ENCODE measurements at regions not wholly inside any gene's neighbourhood (a gene's known extent, or its start where the extent isn't known, plus 50 kb on each side); places are given as distances from the start of the nearest gene placed in this dataset.

DNA sequence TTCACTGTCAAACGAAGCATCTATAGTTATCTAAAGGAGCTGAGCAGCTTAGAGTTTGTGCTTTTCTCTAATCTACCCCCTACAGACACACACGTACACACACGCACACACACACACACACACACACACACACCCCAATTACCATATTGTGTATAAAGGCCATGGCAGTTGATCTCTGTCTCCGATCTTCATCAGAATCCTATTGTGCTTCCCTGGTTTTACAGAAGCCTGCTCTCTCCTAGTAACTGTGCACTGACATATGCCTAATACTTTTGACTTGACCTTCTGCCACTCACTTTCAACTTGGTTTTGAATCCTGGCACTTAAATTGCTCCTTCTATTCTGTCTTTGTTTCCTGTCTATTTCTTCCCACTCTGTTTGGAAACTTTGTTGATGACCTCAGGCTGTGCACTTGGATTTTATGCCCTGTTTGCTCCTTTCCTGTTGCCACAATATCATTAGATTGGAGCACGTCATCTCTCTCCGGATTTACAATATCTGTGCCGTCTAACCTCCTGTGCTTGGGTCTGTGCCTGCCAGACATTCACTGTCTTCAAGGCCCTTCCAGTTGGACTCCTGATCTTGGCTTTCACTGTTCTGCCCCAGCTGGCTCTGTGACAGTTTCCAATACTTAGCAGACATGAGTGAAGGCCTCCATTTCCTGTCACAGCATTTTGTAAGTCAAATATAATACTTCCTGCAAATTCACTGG lies 928.1 kb downstream of the FAT4 start:
- peak in 2 of 14 donors; percentile 1 for DNase-seq

DNA sequence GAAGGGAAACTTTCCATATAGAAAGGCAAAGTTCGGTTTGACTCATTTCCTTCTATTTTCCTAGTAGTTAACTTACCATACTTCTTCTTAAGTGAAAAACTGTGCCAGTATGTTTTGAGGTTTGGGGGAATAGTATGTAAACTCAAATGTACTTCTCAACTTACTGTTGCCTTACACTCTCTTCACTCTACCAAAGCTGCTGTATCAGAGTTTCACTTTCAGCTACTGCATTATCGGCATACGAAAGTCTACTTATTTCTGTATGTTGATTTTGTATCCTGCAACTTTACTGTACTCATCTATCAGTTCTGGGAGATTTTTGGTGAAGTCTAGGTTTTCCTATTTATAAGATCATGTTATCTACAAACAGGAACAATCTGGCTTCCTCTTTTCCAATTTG lies 932.7 kb downstream of the FAT4 start:
- no peak for DNase-seq

DNA sequence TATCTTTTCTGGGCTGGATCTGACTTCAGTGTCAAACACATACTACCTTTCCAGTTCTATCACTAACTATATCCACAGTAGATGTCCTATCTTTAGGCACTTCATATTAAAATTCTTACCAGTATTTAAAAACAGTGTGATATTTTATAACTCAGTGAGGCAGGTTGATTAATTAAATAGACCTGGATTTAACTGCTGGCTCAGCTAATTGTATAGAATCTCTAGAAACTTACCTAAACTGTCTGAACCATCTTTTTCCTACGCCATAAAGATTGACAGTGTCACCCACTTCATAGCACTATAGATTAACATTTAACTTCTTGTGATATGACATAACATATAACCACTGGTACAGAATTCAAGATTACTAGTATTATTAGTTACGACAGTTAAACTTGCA lies 935.3 kb downstream of the FAT4 start:
- DNase-seq, result no peak

DNA sequence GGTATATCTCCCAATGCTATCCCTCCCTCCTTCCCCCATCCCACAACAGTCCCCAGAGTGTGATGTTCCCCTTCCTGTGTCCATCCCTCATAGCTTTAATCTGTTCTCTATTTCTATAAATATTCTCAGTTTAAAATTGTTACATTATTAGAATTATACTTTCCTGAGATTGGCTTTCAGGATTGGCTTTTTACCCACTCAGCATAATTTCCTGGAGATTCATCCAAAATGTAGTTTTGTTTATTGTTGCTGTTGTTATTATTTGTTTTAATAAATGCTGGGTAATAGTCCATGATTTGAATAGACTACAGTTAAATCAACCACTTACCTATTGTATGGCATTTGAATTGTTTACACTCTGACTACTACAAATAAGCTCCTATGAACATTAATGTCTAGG lies 936.4 kb downstream of the FAT4 start:
- DNase-seq, result no peak

DNA sequence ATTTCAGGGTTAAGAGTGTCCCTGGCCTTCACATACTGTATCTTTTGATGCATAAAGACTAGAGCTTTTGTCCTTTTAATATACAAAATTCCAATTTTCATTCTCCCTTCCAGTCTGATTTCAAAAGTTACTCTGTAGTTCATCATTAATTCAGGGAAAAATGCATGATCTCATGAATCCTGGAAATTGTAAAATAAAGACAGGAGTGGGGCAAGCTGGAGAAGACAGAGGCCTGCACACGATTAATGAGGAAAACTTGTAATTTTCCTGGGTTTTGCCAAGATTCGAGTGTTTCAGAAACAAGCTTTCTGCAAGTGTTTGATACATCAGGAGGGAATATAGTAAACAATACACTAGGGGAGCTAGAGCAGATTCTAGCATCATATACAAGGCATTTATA lies 947.9 kb downstream of the FAT4 start:
- no peak for DNase-seq

DNA sequence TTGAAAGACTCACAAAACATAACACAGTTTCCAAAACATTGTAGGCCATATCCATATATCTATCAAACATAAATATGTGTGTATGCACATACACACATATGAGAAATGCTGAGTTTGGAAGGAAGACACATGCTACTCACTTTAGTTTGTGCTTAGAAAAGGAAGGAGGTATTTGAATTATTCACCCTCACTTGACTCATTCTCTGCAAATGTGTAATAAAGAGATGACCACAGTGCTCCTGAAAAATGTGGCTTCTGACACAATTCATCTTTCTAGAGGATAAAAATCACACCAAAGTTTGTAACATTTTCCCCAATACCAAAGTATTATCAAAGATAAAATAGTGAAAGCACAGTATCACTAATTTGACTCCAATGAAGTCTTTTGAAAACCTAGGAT lies 950.1 kb downstream of the FAT4 start:
- no peak for DNase-seq

DNA sequence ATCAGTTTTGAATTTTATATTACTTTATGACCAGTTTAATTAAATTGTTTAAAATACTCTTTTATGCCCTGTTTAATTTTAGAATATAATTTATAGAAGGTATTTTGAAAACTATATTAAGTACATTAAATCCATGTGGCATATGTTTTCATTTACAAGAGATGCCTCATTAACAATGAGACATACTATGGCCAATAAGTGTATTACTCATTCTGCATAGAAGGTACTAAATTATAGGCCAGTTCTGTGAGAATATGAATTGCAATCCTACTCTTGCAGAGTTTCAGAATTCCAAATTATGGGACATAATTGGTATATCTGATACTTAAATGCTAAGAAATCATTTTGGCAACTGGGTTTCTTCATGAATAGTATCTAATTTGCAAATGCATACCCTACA lies 951.1 kb downstream of the FAT4 start:
- no peak for DNase-seq

DNA sequence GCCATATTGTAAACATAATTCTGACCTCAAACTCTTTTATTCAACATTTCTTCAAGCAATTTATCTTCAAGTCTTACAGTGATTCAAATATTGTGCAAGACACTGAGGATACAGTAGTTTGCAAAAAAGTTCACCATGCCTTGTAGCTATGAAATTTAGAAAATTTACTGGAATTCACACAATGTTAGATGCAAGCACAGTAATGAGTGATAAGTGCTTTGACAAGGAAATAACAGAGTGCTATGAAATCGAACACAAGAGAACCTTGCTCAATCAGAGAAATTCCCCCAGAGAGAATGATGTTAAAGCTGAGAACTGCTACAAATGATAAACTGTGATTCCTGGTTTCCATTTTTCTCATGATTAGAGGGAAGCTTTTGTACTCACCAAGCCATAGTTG lies 952.9 kb downstream of the FAT4 start:
- DNase-seq, result no peak

DNA sequence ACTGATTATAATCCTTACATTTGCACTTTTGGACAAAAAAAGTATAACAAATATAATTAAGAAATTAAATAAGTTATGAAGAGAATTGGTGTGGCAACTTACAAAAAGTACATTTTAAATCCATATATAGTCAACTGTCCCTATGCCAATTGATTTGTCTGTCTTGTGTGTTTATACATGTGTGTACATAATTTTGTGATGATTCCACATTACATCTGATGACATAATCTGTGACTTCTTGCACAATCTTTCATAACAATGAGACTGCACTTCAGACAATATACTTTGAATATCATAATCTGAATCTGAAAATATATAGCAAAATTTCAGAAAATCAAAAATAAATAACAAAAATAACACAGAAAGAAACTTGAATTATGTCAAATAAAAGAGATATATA lies 953.4 kb downstream of the FAT4 start:
- no peak for DNase-seq

DNA sequence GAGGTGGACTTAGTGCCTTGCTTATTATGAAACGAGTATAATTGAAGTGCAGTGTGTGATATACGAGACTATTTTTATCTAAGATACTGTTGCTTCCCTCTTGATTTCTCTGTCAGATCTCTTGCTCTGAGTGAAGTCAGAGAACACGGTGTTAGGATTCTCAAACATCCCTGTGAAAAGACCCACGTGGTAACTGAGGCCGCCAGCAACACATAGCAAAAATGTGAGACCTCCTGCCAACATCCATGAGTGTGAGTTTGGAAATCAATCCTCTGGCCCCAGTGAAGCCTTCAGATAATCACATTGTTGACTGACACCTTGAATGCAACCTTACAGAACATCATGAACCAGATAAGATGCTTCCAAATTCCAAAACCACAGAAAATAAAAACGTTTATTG lies 954.4 kb downstream of the FAT4 start:
- DNase-seq, result peak in 1 of 14 donors; percentile 0

DNA sequence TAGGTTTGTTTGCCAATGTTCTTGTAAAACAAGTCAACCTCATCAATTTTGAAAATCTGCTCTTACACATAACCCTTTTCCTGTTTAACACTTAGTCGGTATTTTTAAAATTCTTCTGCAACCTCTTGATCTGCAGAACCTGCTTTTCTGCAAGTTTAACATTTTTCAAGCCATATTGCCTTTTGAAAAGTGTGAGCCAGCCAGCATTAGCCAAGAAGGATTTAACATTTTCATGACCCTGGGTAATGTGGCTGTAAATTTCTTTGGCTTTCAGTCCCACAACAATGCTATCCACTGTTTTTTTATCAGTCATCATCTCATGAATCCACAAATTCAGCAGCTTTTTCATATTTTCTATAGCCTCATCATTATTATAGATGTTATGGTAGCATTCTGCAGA lies 956.5 kb downstream of the FAT4 start:
- no peak for DNase-seq

DNA sequence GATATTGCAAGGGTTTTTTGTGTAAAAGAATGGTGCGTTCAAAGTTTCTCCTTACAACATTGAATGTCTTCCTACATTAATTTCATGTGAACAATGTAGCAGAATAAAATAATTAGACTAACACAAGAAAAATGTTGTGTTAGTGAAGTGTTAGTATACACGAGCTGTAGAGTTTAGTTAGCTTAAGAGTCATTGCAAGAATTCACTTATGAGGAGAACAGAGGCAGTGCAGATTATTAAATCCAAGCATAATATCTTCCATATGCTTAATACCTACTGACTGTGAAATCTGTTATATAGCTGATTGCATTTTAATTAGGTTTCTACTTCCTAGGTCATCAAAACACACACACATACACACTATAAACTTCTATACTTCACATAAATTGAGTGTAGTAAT lies 959.0 kb downstream of the FAT4 start:
- DNase-seq, result no peak

DNA sequence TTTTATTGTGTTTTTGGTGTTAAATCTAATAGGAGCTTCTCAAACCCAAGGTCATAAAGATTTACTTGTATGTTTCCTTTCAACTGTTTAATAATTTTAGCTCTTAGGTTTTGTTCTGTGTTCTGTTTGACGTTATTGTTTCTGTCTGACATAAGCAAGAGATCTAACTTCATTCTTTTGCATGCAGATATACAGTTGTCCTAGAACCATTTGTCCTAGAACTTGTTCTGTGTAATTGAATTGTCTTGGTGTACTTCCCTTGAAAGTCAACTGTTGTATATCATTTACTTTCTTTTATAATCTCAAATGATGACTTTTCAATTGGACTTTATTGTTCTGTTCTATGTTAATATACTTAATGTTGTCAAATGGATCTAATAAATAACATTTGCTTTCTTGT lies 977.1 kb downstream of the FAT4 start:
- no peak for DNase-seq

DNA sequence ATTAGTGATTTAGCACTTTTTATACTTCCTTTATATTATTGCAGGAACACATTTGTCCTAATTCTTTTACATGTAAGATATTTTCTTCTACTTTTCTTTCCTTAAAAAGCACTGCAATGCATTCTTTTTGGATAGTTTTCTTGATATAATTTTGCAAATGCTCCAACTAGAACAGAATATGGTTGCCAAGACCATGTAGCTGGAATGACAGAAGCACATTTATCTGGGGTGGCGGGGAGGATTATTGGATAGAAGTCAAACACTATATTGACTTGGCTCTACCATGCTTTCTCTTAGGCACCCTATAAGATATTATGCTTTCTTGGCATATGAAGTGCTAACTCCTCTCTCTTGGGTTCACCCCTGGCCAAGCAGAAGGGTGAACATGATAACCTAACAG lies 983.5 kb downstream of the FAT4 start:
- no peak for DNase-seq

DNA sequence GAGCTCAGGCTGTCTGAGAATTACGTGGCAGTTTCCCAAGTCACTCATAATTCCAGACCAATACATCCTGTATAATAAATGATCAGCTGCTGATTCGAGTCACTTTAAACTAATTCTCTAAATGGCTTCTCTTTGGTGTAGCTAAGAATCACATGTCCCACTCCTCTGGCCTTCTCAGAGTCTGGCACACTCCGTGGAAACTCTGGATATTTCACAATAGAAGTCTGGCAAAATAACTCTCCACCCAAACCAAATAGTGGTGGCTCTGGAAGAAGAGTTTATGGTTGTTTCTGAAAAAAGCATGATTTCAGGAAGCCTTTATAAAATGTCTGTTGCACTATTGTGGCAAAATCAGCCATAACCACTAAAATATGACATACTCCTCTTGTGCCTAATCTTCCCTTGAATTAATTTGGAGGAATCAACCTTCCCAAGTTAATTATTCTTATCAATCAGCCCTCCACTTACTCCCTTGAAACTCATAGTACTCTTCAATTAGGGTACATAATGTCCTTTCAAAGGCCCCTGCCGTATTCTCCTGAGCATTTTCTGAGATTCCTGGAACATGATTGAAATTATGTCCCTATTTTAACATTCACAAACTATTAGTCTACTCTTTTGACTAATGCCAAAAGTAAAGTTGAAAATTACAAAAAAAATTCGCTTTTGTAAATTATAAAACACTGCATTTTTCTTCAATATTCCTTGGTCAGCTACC lies 991.6 kb downstream of the FAT4 start:
- no peak for DNase-seq

DNA sequence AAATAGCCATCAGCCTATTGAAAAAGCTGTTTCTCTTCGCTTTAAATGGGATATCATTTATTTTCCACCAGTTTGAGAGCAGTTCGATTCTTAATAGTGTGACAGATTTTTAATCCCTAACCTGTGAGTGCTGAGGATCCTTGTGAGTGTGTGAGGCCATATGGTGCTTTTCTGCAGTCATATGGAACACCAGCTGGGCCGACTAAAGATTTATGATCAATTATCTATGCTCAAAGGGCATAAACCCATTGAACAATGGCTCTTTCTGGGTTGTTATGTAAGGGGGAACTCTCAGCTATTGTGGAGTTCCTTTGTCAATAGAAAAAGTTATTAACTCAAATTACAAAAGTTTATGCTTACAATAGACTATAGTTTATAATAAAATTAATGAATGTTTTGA lies 1003.6 kb downstream of the FAT4 start:
- no peak for DNase-seq

DNA sequence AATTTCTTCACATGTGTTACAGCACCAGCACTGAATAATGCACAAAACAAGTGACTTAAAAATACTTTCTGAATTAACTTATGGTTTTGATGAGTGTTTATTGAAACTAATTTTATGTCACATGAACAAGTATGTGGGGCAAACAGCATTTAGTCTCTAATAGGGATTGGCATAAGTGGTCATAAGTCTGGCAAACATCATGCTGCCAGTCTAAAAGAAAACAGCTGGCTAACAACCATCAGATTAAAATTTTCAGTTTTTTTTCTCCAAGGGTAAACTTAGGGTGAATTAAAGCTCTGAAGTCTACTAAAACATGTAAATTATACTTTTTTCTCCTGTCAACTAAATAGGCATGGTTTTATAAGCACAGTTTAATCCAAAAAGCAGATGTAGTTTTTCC lies 1014.2 kb downstream of the FAT4 start:
- DNase-seq, result no peak

DNA sequence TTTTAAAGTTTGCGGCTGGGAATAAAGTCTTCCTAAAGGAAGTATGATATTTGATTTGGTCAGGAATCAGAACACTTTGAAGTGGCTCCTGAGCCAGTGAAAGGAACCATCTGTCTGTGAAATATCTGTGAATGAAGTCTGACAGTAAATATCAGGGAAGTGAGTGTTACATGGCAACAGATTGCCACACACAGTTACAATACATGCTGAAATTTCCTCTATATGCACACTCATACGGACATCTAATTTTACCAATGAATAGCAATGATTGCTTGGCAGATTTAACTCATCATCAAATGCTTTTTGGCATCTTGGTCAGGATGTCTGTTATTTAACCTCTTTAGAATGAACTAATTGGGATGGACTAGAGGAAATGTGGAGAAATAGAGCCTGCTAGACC lies 1023.8 kb downstream of the FAT4 start:
- no peak for DNase-seq

DNA sequence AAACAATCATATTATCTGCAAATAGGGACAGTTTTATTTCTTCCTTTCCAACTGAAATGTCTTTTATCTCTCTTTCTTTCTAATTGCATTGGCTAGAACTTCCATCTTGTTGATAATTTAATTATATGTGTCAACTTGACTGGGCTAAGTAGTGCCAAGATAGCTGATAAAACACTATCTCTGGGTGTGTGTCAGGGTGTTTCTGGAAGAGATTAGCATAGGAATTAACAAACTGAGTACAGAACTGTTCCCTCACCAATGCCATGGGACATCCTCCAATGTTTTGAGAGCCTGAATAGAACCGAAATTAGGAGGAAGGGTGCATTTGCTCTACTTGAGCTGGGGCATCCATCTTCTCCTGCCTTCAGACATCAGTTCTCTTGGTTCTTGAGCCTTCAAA lies 1027.2 kb downstream of the FAT4 start:
- no peak for DNase-seq

DNA sequence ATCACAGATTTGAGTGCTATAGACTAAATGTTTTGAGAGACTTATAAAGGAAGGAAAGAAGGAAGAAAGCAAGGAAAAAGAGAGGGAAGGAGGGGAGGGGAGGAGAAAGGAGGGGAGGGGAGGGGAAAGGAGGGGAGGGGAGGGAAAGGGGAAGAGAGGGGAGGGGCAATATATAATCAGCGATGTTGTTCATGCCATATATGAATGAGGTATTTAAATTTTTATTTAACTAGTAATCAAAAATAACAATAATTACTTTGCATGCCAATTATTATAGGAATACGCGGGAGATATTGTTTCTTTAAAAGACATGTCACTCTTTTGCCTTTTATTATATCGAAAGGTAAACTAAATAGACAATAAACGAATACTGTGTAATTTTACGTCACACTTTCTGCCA lies 1029.7 kb downstream of the FAT4 start:
- no peak for DNase-seq

DNA sequence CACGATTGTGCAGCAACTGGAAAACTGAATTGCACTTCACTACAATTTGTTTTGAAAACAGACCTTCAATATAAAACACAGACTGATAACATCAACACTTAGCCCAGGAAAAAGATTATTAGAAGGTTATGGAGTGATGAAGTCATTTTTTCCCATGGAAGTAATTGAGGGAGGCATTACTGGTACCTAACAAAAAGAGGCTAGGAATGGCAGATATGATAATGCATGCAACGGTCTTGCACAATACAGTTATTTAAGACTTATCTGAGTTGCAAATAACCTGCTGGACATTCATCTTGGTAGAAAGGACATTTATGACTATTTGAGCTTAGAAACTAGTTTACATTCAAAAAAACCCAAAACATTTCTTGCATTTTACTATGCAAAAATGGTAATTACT lies 1031.9 kb downstream of the FAT4 start:
- no peak for DNase-seq

DNA sequence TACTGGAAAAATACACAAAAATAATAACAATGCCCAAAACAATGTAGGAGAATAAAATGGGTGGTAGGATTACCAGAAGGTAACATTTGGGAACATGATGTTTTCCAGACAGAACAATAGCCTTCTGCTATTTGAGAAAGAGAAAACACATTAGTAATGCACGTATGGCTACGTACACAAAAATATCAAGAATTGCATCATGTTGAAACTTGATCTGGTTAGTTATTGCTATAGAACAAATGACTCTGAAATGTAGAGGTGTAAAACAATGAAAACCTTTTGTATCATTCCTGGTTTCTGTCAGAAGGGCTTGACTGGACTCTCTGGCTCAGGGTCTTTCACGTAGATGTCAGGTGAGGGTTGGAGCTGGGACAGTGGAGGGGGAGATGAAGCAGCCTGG lies 1040.0 kb downstream of the FAT4 start:
- DNase-seq, result no peak

DNA sequence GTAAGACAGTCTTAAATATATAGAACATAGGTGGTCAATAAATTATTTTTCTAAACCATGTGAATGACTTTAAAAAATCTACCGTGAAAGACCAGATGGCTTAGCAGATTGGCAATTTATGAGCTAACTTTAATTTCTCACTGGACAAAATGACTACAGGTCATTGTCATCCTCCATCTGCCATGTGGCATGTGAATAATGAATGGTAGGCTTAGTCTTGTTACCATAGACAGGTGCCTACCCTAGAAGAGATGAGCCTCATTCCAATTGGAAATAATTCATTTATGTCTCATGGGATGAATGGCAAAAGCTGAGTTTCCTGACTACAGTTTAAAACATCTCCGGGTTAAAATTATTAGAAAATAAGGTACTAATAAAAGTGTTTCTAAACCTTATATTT lies 1043.3 kb downstream of the FAT4 start:
- DNase-seq, result no peak

DNA sequence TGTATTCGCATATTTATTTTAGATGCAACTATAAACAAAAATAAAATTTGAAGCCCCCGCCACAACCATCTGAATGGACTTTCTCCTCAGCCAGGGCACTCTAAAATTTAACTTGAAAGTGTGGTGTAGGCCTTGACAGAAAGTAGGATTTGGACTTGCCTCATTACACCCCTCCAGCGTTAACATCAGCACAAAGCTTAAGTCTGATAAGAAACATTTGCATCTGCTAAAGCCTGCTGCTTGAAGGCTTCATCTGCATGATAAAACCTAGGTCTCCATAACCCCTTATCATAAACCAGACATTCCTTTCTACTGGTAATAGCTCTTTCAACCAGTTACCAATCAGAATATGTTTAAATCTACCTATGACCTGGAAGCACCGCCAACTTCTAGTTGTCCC lies 1046.5 kb downstream of the FAT4 start:
- DNase-seq, result no peak

Data from C1 segment of cervical spinal cord (tissue), 14 donors.